Type B pancreatic cell (in vitro differentiated cells): ENCODE measurements at regions not wholly inside any gene's neighbourhood (a gene's known extent, or its start where the extent isn't known, plus 50 kb on each side); places are given as distances from the start of the nearest gene placed in this dataset.
A peak's percentile ranks its signal among the peaks of the same experiment; 100 is the strongest.

ENCODE experiments used
- DNase-seq: peaks from one replicate; pipeline ENCODE4 v3.0.0; 2021; ENCODE audit warnings: mixed read lengths; ENCODE audit not compliant: unreplicated experiment; ENCODE audit errors: extremely low spot score
- H3K27ac Mint-ChIP-seq: 2 replicates; pipeline ENCODE4 v1.8.0; 2021; ENCODE audit warnings: mild to moderate bottlenecking, mixed read lengths
- H3K27me3 Mint-ChIP-seq: 2 replicates; pipeline ENCODE4 v1.8.0; 2021; ENCODE audit warnings: mixed read lengths
- H3K36me3 Mint-ChIP-seq: 2 replicates; pipeline ENCODE4 v1.8.0; 2021; ENCODE audit warnings: mixed read lengths
- H3K4me1 Mint-ChIP-seq: one replicate; pipeline ENCODE4 v1.8.0; 2021; ENCODE audit warnings: mixed read lengths; ENCODE audit not compliant: unreplicated experiment
- H3K4me3 Mint-ChIP-seq: 2 replicates; pipeline ENCODE4 v1.8.0; 2021; ENCODE audit warnings: mild to moderate bottlenecking, mixed read lengths
- H3K9me3 Mint-ChIP-seq: 2 replicates; pipeline ENCODE4 v1.8.0; 2021; ENCODE audit warnings: mixed read lengths
- CTCF ChIP-seq: fragments of 200-600 bp; sonication (generic); conservative IDR thresholded peaks from 2 replicates; pipeline ENCODE4 v1.5.0; 2021; ENCODE audit warnings: antibody characterized with exemption, mild to moderate bottlenecking

- peaks cover 3% of the 10 kb centered on the region for H3K27me3 Mint-ChIP-seq
- no peak overlapping the region for H3K27ac Mint-ChIP-seq
- TF ChIP-seq CTCF = no peak
- H3K4me3 Mint-ChIP-seq = no peak overlapping the region
- no peak for DNase-seq
- H3K9me3 Mint-ChIP-seq = no peaks in the 10 kb centered on the region
- no peaks in the 10 kb centered on the region for H3K36me3 Mint-ChIP-seq
- no peaks in the 10 kb centered on the region for H3K4me1 Mint-ChIP-seq
Observed at GRCh38 chr2:126494593-126494992, 161.4 kb upstream of the GYPC start.

- Mint-ChIP-seq H3K4me1 (no peaks in the 10 kb centered on the region), H3K27ac (no peak overlapping the region), H3K36me3 (no peaks in the 10 kb centered on the region), H3K4me3 (no peak overlapping the region), H3K9me3 (no peaks in the 10 kb centered on the region), H3K27me3 (peaks cover 3% of the 10 kb centered on the region)
- no peak for TF ChIP-seq CTCF
- DNase-seq = no peak
Observed at GRCh38 chr2:126495189-126495588, 160.8 kb upstream of the GYPC start.

- no peak overlapping the region for H3K27ac Mint-ChIP-seq
- no peak for DNase-seq
- H3K4me3 Mint-ChIP-seq = no peak overlapping the region
- no peaks in the 10 kb centered on the region for H3K9me3 Mint-ChIP-seq
- no peaks in the 10 kb centered on the region for H3K4me1 Mint-ChIP-seq
- H3K36me3 Mint-ChIP-seq = no peaks in the 10 kb centered on the region
- H3K27me3 Mint-ChIP-seq = peaks cover 3% of the 10 kb centered on the region
- no peak for TF ChIP-seq CTCF
Observed at GRCh38 chr2:126496493-126496892, 159.5 kb upstream of the GYPC start.

DNA sequence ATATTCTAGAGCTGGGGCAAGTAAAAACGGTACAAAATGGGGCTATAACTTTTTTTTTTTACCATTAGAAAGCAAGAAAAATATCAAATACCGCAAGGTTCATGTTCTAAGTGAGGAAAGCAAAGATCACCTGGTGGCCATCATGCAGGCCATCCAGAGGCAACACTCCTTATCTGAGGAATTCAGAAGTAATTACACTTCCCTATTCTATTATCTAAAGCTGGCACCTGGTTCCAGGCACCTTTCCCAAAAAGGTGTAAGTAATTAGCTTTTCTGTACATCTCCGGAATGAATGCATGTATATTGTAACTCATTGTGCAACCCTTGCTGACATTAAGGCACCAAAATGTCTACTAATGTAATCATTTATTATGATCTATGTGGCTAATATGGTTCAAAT is 152.5 kb upstream of the GYPC start:
- peaks cover 12% of the 10 kb centered on the region for H3K4me1 Mint-ChIP-seq
- no peak for DNase-seq
- H3K27me3 Mint-ChIP-seq = peaks cover 16% of the 10 kb centered on the region
- no peak for TF ChIP-seq CTCF
- H3K9me3 Mint-ChIP-seq = peaks cover 4% of the 10 kb centered on the region
- no peak overlapping the region for H3K27ac Mint-ChIP-seq
- H3K36me3 Mint-ChIP-seq = no peaks in the 10 kb centered on the region
- H3K4me3 Mint-ChIP-seq = no peak overlapping the region

DNA sequence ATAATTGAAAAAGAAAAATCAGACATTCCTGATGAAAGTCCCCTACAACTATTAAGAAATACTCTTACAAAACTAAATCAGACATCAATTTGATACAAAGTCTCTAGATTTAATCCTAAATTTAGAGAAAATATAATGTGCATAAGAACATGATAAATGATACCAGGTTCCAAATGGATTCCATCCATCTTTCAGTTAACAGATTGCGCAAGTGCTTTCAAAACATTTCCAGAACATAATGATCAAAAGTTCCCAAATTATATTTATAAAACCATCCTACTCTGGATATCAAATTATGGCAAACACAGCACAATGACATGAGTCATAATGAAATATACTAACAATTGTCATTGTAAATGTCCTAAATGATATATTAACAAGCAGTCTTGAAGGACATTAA is 151.0 kb upstream of the GYPC start:
- no peak for TF ChIP-seq CTCF
- no peak for DNase-seq
- Mint-ChIP-seq H3K4me3 (no peak overlapping the region), H3K27ac (no peak overlapping the region), H3K27me3 (peaks cover 21% of the 10 kb centered on the region), H3K4me1 (peaks cover 22% of the 10 kb centered on the region), H3K9me3 (peaks cover 4% of the 10 kb centered on the region), H3K36me3 (no peaks in the 10 kb centered on the region)

GRCh38 chr2:126506786-126507185 is 149.2 kb upstream of the GYPC start:
- peaks cover 33% of the 10 kb centered on the region for H3K4me1 Mint-ChIP-seq
- no peak overlapping the region for H3K27ac Mint-ChIP-seq
- no peak for DNase-seq
- TF ChIP-seq CTCF = peak; percentile 58
- H3K9me3 Mint-ChIP-seq = peaks cover 4% of the 10 kb centered on the region
- H3K27me3 Mint-ChIP-seq = peaks cover 35% of the 10 kb centered on the region
- H3K36me3 Mint-ChIP-seq = no peaks in the 10 kb centered on the region
- H3K4me3 Mint-ChIP-seq = no peak overlapping the region
